PC-3 (cell line): ENCODE measurements at regions not wholly inside any gene's neighbourhood (a gene's known extent, or its start where the extent isn't known, plus 50 kb on each side); places are given as distances from the start of the nearest gene placed in this dataset.
A peak's percentile ranks its signal among the peaks of the same experiment; 100 is the strongest.

Experiments used
- ATAC-seq: fragments of 200-7000 bp; cut with Tn5 transposase; 2 replicates; pipeline ENCODE4 v1.9.1; 2020; ENCODE audit warnings: mild to moderate bottlenecking, moderate library complexity
- BruUV-seq: library from RNA; stranded (reverse); fragments of 400-500 nt; replicated peaks from 2 replicates; lab custom pipeline; 2021; lab: Mats Ljungman, UMichigan
- CTCF ChIA-PET: fragments of 300-600 bp; sonication (Branson Sonifier 250); formaldehyde crosslinking; loops from one replicate; lab custom pipeline; 2022; ENCODE audit warnings: antibody characterized with exemption; lab: Charles Lee
- POLR2A ChIA-PET: fragments of 300-600 bp; sonication (Branson Sonifier 250); formaldehyde crosslinking; loops from one replicate; lab custom pipeline; 2022; ENCODE audit warnings: antibody characterized with exemption; ENCODE audit not compliant: unreplicated experiment; lab: Charles Lee
- DNase-seq: peaks from one replicate; pipeline ENCODE4 v3.0.0-alpha.2; 2015
- H2AFZ ChIP-seq: fragments of 300-600 bp; sonication (generic); 2 replicates; pipeline ENCODE4 v1.6.0; 2016; ENCODE audit warnings: antibody characterized with exemption, low read length
- H3F3A ChIP-seq: fragments of 300-600 bp; sonication (generic); one replicate; pipeline ENCODE4 v1.6.0; 2017; ENCODE audit warnings: antibody characterized with exemption, low read length, control low read depth, mild to moderate bottlenecking; ENCODE audit not compliant: unreplicated experiment
- H3K27ac ChIP-seq: fragments of 300-600 bp; sonication (generic); 2 replicates; pipeline ENCODE4 v1.5.1; 2016; ENCODE audit warnings: mild to moderate bottlenecking, low read length
- H3K27me3 ChIP-seq: fragments of 300-600 bp; sonication (generic); 2 replicates; pipeline ENCODE4 v1.6.1; 2016; ENCODE audit warnings: low read length, mixed read lengths
- H3K36me3 ChIP-seq: fragments of 300-600 bp; sonication (generic); 2 replicates; pipeline ENCODE4 v1.6.1; 2016; ENCODE audit warnings: low read depth, mixed run types, low read length, mixed read lengths
- H3K4me1 ChIP-seq: fragments of 300-600 bp; sonication (generic); 2 replicates; pipeline ENCODE4 v1.5.1; 2016; ENCODE audit warnings: low read length; ENCODE audit not compliant: insufficient read depth
- H3K4me2 ChIP-seq: fragments of 300-600 bp; sonication (generic); 2 replicates; pipeline ENCODE4 v1.6.0; 2016; ENCODE audit warnings: low read length
- H3K4me3 ChIP-seq: fragments of 300-600 bp; sonication (generic); 2 replicates; pipeline ENCODE4 v1.5.1; 2016; ENCODE audit warnings: mild to moderate bottlenecking, low read length, mixed read lengths
- H3K79me2 ChIP-seq: fragments of 300-600 bp; sonication (generic); 2 replicates; pipeline ENCODE4 v1.6.1; 2017; ENCODE audit warnings: low read length, mixed read lengths
- H3K9ac ChIP-seq: fragments of 300-600 bp; sonication (generic); 2 replicates; pipeline ENCODE4 v1.6.0; 2016; ENCODE audit warnings: mild to moderate bottlenecking, low read length
- H3K9me2 ChIP-seq: fragments of 300-600 bp; sonication (generic); replicated peaks from 2 replicates; pipeline ENCODE4 v1.6.1; 2016; ENCODE audit warnings: mixed run types, low read length, mixed read lengths
- H3K9me3 ChIP-seq: fragments of 300-600 bp; sonication (generic); 2 replicates; pipeline ENCODE4 v1.6.1; 2016; ENCODE audit warnings: low read length, mixed read lengths
- H4K20me1 ChIP-seq: fragments of 300-600 bp; sonication (generic); 2 replicates; pipeline ENCODE4 v1.6.1; 2016; ENCODE audit warnings: low read length, mixed read lengths
- CTCF ChIP-seq: fragments of 300-600 bp; sonication (generic); conservative IDR thresholded peaks from 2 replicates; pipeline ENCODE4 v1.5.1; 2017; ENCODE audit warnings: antibody characterized with exemption, low read depth, mild to moderate bottlenecking, low read length
- EZH2 ChIP-seq: fragments of 300-600 bp; sonication (generic); IDR thresholded peaks from one replicate; pipeline ENCODE4 v1.6.1; 2017; ENCODE audit warnings: antibody characterized with exemption, mild to moderate bottlenecking, low read length; ENCODE audit not compliant: unreplicated experiment
- EZH2phosphoT487 ChIP-seq: fragments of 300-600 bp; sonication (generic); IDR thresholded peaks from 2 replicates; pipeline ENCODE4 v1.6.1; 2018; ENCODE audit warnings: mild to moderate bottlenecking, antibody characterized with exemption, low read length, borderline replicate concordance
- intact Hi-C: fragments of 100-400 bp; cut with micrococcal nuclease; formaldehyde crosslinking; loops from 2 replicates; pipeline ENCODE4 v1.9.0; 2023

GRCh38 chr13:46490129-46490528, 62.8 kb upstream of the LRCH1 start:
- no TSS peak for BruUV-seq
- DNase-seq, result no peak
- H3K4me3 ChIP-seq, result no peak overlapping the region
- peak overlapping the region; percentile 54 for H3K4me2 ChIP-seq
- CTCF ChIA-PET, result interaction anchor here (0.6 kb wide), 1 partner anchor 60 kb away, joined by 6 read pairs; no protein-coding TSS in a partner anchor
- no peaks in the 10 kb centered on the region for H3K9me3 ChIP-seq
- TF ChIP-seq CTCF (no peak), EZH2phosphoT487 (no peak), EZH2 (no peak)
- ATAC-seq, result no peak
- intact Hi-C loops, result no loop called here
- no peaks in the 10 kb centered on the region for H3K79me2 ChIP-seq
- no peaks in the 10 kb centered on the region for H3F3A ChIP-seq
- no peaks in the 10 kb centered on the region for H4K20me1 ChIP-seq
- peaks cover 10% of the 10 kb centered on the region; the same call in 1 of the 2 replicates for H3K4me1 ChIP-seq
- POLR2A ChIA-PET, result no interaction called here
- H2AFZ ChIP-seq, result 0 out of 2 replicates have a peak overlapping the region, but pooled peaks have one; percentile 52
- no peaks in the 10 kb centered on the region for H3K36me3 ChIP-seq
- no peaks in the 10 kb centered on the region for H3K9me2 ChIP-seq
- H3K27ac ChIP-seq, result peak overlapping the region; percentile 45
- no peak overlapping the region for H3K9ac ChIP-seq
- H3K27me3 ChIP-seq, result no peaks in the 10 kb centered on the region

- ChIA-PET CTCF (interaction anchor here (0.6 kb wide), 1 partner anchor 60 kb away, joined by 6 read pairs; no protein-coding TSS in a partner anchor), POLR2A (no interaction called here)
- no peaks in the 10 kb centered on the region for H3K9me2 ChIP-seq
- no peaks in the 10 kb centered on the region; the same call in 1 of the 2 replicates for H3K36me3 ChIP-seq
- 0 out of 2 replicates have a peak overlapping the region, but pooled peaks have one; percentile 52 for H2AFZ ChIP-seq
- BruUV-seq, result no TSS peak
- intact Hi-C loops, result no loop called here
- H4K20me1 ChIP-seq, result no peaks in the 10 kb centered on the region
- H3K9me3 ChIP-seq, result no peaks in the 10 kb centered on the region
- peaks cover 10% of the 10 kb centered on the region; the same call in 1 of the 2 replicates for H3K4me1 ChIP-seq
- peak overlapping the region; percentile 54 for H3K4me2 ChIP-seq
- ATAC-seq (peak; percentile 76), DNase-seq (peak; percentile 73)
- H3K9ac ChIP-seq, result no peak overlapping the region
- peak overlapping the region; percentile 45 for H3K27ac ChIP-seq
- no peaks in the 10 kb centered on the region for H3K79me2 ChIP-seq
- no peaks in the 10 kb centered on the region for H3F3A ChIP-seq
- H3K4me3 ChIP-seq, result peak overlapping the region; percentile 23; the same call in 1 of the 2 replicates
- TF ChIP-seq EZH2phosphoT487, result no peak
- TF ChIP-seq CTCF, result no peak
- TF ChIP-seq EZH2, result no peak
- H3K27me3 ChIP-seq, result no peaks in the 10 kb centered on the region
Observed at GRCh38 chr13:46489586-46490023, 63.4 kb upstream of the LRCH1 start.

GRCh38 chr13:46487748-46488147, 65.2 kb upstream of the LRCH1 start:
- ChIA-PET CTCF (no interaction called here), POLR2A (no interaction called here)
- no peaks in the 10 kb centered on the region for H3K9me3 ChIP-seq
- peaks cover 10% of the 10 kb centered on the region; the same call in 1 of the 2 replicates for H3K4me1 ChIP-seq
- TF ChIP-seq EZH2 (no peak), EZH2phosphoT487 (no peak), CTCF (no peak)
- H3K9me2 ChIP-seq, result no peaks in the 10 kb centered on the region
- H2AFZ ChIP-seq, result no peak overlapping the region
- H4K20me1 ChIP-seq, result no peaks in the 10 kb centered on the region
- H3K9ac ChIP-seq, result no peak overlapping the region
- no peak overlapping the region for H3K27ac ChIP-seq
- H3K79me2 ChIP-seq, result no peaks in the 10 kb centered on the region
- no peak overlapping the region for H3K4me2 ChIP-seq
- H3K27me3 ChIP-seq, result no peaks in the 10 kb centered on the region
- H3K4me3 ChIP-seq, result no peak overlapping the region
- no peak for ATAC-seq
- H3F3A ChIP-seq, result no peaks in the 10 kb centered on the region
- BruUV-seq, result no TSS peak
- no peak for DNase-seq
- H3K36me3 ChIP-seq, result no peaks in the 10 kb centered on the region; the same call in 1 of the 2 replicates
- intact Hi-C loops, result no loop called here
